Sigmoid colon (tissue), 6 donors: ENCODE measurements at regions not wholly inside any gene's neighbourhood (a gene's known extent, or its start where the extent isn't known, plus 50 kb on each side); places are given as distances from the start of the nearest gene placed in this dataset.
"Not testable (repeated sequence)": the region's sequence is repeated elsewhere in the genome, so short reads cannot be mapped to it uniquely, and the experiment has no call there.

ENCODE experiments used
- DNase-seq: peaks from one replicate; pipeline ENCODE4 v3.0.0-alpha.2; 2019
- H3K27ac ChIP-seq, 4 donors: fragments of 200-600 bp; sonication (generic); one replicate each; pipeline ENCODE4 v1.5.1; 2016 to 2019; ENCODE audit warnings: mild to moderate bottlenecking in 1 of 4
- H3K27me3 ChIP-seq, 3 donors: fragments of 200-600 bp; sonication (generic); one replicate each; pipeline ENCODE4 v1.5.1; 2019; ENCODE audit warnings: mild to moderate bottlenecking in 1 of 3
- H3K36me3 ChIP-seq, 4 donors: fragments of 200-600 bp; sonication (generic); one replicate each; pipeline ENCODE4 v1.5.1; 2016 to 2019
- H3K4me1 ChIP-seq, 4 donors: fragments of 200-600 bp; sonication (generic); one replicate each; pipeline ENCODE4 v1.5.1; 2017 to 2019
- H3K4me3 ChIP-seq, 4 donors: fragments of 200-600 bp; sonication (generic); one replicate each; pipeline ENCODE4 v1.5.1; 2017 to 2019; ENCODE audit warnings: mild to moderate bottlenecking in 2 of 4, moderate library complexity in 1 of 4
- H3K9me3 ChIP-seq, 4 donors: fragments of 200-600 bp in 3 of 4; sonication (generic) in 3 of 4; one replicate each; pipeline versions ENCODE4 v1.5.1 to v1.6.1; 2013 to 2019
- CTCF ChIP-seq, 4 experiments: fragments of 450-650 bp in 3 of 4; fragments of 200-600 bp in 1 of 4; IDR thresholded peaks; one replicate each; pipeline ENCODE4 v1.5.1; 2016 to 2019; ENCODE audit warnings: antibody characterized with exemption in 4 of 4, mild to moderate bottlenecking in 3 of 4, moderate library complexity in 2 of 4
- EP300 ChIP-seq, 4 donors: sonication (generic); formaldehyde crosslinking; IDR thresholded peaks; one replicate each; pipeline ENCODE4 v1.6.1; 2017; ENCODE audit warnings: antibody characterized with exemption in 4 of 4
- POLR2A ChIP-seq, 2 donors: fragments of 450-650 bp; IDR thresholded peaks; one replicate each; pipeline ENCODE4 v1.6.1; 2016; ENCODE audit warnings: antibody characterized with exemption in 2 of 2, mild to moderate bottlenecking in 2 of 2, moderate library complexity in 2 of 2
- POLR2AphosphoS5 ChIP-seq, 4 donors: sonication (generic); formaldehyde crosslinking; IDR thresholded peaks; one replicate each; pipeline ENCODE4 v1.6.1; 2017; ENCODE audit warnings: antibody characterized with exemption in 4 of 4
- WGBS, 2 donors: extraction: QIAGEN DNeasy Blood & Tissue Kit; methylation state at CpG; one replicate each; pipeline ENCODE4 v1.1.7; 2013; 5-methylcytosine and 5-hydroxymethylcytosine counted together
- intact Hi-C: fragments of 100-400 bp; cut with DNase I; formaldehyde crosslinking; loops from one replicate; pipeline ENCODE4 v1.15.1; 2023
- donor health status: healthy with polysubstance abuse.
- donor health status: healthy.

DNA sequence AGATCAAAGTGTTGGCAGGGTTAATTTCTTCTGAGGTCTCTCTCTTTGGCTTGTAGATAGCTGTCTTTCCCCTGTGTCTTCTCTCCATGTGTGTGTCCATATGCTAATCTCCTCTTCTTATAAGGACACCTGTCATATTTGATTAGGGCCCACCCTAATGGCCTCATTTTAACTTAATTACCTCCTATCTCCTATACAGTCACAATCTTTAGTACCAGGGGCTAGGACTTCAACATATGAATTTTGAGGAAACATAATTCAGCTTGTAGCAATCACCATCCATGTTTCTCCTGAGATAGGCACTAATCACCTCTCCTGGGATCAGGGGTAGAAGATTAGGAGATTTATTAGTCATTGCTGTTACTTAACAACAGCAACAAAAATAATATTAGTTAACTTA lies 196.1 kb upstream of the RXFP2 start:
- Histone ChIP-seq H3K4me1 (no peaks in the 10 kb centered on the region), H3K9me3 (no peaks in the 10 kb centered on the region), H3K27me3 (no peaks in the 10 kb centered on the region), H3K27ac (no peak overlapping the region), H3K36me3 (no peaks in the 10 kb centered on the region), H3K4me3 (no peak overlapping the region)
- TF ChIP-seq POLR2AphosphoS5 (IDR thresholded peaks at IDR 0.05), result no peak
- no peak for TF ChIP-seq EP300 (IDR thresholded peaks at IDR 0.05)
- TF ChIP-seq POLR2A (IDR thresholded peaks at IDR 0.05), result no peak
- no peak for TF ChIP-seq CTCF (IDR thresholded peaks at IDR 0.05)
- intact Hi-C loops, result no loop called here
- DNase-seq, result no peak

- no peak for DNase-seq
- no peak overlapping the region for H3K27ac ChIP-seq
- no peaks in the 10 kb centered on the region for H3K4me1 ChIP-seq
- H3K27me3 ChIP-seq, result no peaks in the 10 kb centered on the region
- 11 to 49% methylated on average over 3 of the region's 3 CpGs for WGBS, 2 donors
- no peaks in the 10 kb centered on the region for H3K9me3 ChIP-seq
- intact Hi-C loops, result no loop called here
- no peak overlapping the region for H3K4me3 ChIP-seq
- H3K36me3 ChIP-seq, result no peaks in the 10 kb centered on the region
- no peak for TF ChIP-seq EP300 (IDR thresholded peaks at IDR 0.05)
- no peak for TF ChIP-seq POLR2A (IDR thresholded peaks at IDR 0.05)
- TF ChIP-seq POLR2AphosphoS5 (IDR thresholded peaks at IDR 0.05), result no peak
- TF ChIP-seq CTCF (IDR thresholded peaks at IDR 0.05), result no peak
Measured at GRCh38 chr13:31545616-31546015, 193.7 kb upstream of the RXFP2 start.

DNA sequence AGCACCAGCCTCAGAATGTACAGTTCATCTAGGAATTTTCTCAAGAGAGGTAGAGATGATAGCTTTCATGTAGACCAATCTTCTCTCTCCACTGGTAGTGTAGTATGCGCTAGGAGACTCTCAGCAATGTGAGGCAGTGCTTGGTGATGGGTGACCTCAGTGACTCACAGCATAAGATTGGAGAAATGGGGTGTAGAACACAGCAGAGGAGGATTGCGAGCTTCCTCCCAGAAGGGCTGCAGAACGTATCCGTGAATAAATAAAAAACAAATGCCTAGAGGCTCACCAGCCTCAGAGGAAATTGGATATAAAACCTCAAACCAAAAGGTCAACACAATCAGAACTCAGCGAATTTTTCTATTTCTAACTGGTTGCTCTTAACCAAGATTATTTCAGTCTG lies 182.9 kb upstream of the RXFP2 start:
- H3K36me3 ChIP-seq, result no peaks in the 10 kb centered on the region
- H3K4me1 ChIP-seq, result no peaks in the 10 kb centered on the region
- H3K27me3 ChIP-seq, result no peaks in the 10 kb centered on the region
- no peaks in the 10 kb centered on the region for H3K9me3 ChIP-seq
- DNase-seq, result no peak
- intact Hi-C loops, result no loop called here
- no peak overlapping the region for H3K4me3 ChIP-seq
- TF ChIP-seq POLR2A (IDR thresholded peaks at IDR 0.05), result no peak
- TF ChIP-seq CTCF (IDR thresholded peaks at IDR 0.05), result no peak
- no peak for TF ChIP-seq EP300 (IDR thresholded peaks at IDR 0.05)
- TF ChIP-seq POLR2AphosphoS5 (IDR thresholded peaks at IDR 0.05), result no peak
- no peak overlapping the region for H3K27ac ChIP-seq
- 72 to 77% methylated on average over 5 of the region's 5 CpGs for WGBS, 2 donors

- H3K27ac ChIP-seq, DNase-seq, H3K4me3 ChIP-seq, H3K9me3 ChIP-seq, H3K27me3 ChIP-seq, H3K4me1 ChIP-seq, H3K36me3 ChIP-seq, intact Hi-C loops: not testable (repeated sequence)
- 84 to 93% methylated on average over 9 of the region's 9 CpGs for WGBS, 2 donors
Measured at GRCh38 chr13:31584221-31584620, 155.1 kb upstream of the RXFP2 start.

DNA sequence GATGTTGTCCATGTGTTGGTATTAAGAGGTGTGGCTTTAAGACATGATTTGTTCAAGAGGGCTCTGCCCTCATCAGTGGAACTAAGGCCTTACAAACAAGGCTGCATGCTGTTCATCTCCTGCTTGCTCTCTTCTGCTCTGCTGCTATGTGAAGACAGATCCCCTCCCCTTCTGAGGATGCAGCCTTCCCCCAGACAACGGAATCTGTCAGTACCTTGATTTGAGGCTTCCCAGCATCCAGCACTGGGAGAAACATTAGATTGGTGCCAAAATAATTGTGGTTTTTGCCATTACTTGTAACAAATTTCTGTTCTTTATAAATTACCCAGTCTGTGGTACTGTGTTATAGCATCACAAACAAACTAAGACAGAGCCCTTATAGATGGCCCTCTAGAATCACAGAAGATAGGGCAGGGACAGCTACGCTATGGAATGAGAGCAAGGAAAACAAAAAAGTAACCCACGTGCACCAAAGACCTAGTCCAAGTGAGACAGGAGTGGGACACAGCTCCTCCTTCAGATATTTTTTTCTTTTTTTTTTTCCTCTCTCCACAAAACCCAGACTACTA lies 151.5 kb upstream of the RXFP2 start:
- TF ChIP-seq EP300 (IDR thresholded peaks at IDR 0.05) (no peak), POLR2A (IDR thresholded peaks at IDR 0.05) (no peak), CTCF (IDR thresholded peaks at IDR 0.05) (no peak), POLR2AphosphoS5 (IDR thresholded peaks at IDR 0.05) (no peak)
- Histone ChIP-seq H3K4me1 (no peaks in the 10 kb centered on the region), H3K36me3 (no peaks in the 10 kb centered on the region), H3K4me3 (no peak overlapping the region), H3K9me3 (no peaks in the 10 kb centered on the region), H3K27me3 (no peaks in the 10 kb centered on the region), H3K27ac (no peak overlapping the region)
- DNase-seq, result no peak
- intact Hi-C loops, result no loop called here
- 22 to 54% methylated on average over 3 of the region's 3 CpGs for WGBS, 2 donors
